K562 (cell line): ENCODE measurements at regions not wholly inside any gene's neighbourhood (a gene's known extent, or its start where the extent isn't known, plus 50 kb on each side); places are given as distances from the start of the nearest gene placed in this dataset.

ENCODE experiments used
- CBFA2T3 ChIP-seq: fragments of 450-650 bp; IDR thresholded peaks from 2 replicates; pipeline ENCODE4 v1.6.1; 2017
- DPF2 ChIP-seq: fragments of 450-650 bp; IDR thresholded peaks from 2 replicates; pipeline ENCODE4 v1.6.1; 2016
- ERF ChIP-seq: fragments of 450-650 bp; formaldehyde crosslinking; IDR thresholded peaks from 2 replicates; pipeline ENCODE4 v1.4.0; 2020; ENCODE audit warnings: mild to moderate bottlenecking, mixed read lengths
- HLTF ChIP-seq: fragments of 450-650 bp; IDR thresholded peaks from 2 replicates; pipeline ENCODE4 v1.6.1; 2016
- HMGN3 ChIP-seq: IDR thresholded peaks from 2 replicates; pipeline ENCODE4 v1.6.1; 2011; ENCODE audit warnings: borderline replicate concordance, low read depth, mild to moderate bottlenecking, mixed read lengths, low read length; ENCODE audit not compliant: insufficient read length; ENCODE audit errors: extremely low read depth
- MECOM ChIP-seq: fragments of 250-450 bp; sonication (Bioruptor Pico); IDR thresholded peaks from 2 replicates; pipeline ENCODE4 v1.8.0; 2022; ENCODE audit warnings: inconsistent platforms
- PML ChIP-seq: IDR thresholded peaks from 2 replicates; pipeline ENCODE4 v1.6.1; 2012; ENCODE audit warnings: low read length, inconsistent platforms
- RBM39 ChIP-seq: fragments of 200-400 bp; formaldehyde crosslinking; optimal IDR thresholded peaks from 2 replicates; pipeline ENCODE3; 2018; ENCODE audit warnings: low read depth, low read length
- SMARCA4 ChIP-seq: fragments of 450-650 bp; IDR thresholded peaks from 2 replicates; pipeline ENCODE4 v1.6.1; 2016
- SRSF3 ChIP-seq: fragments of 200-400 bp; formaldehyde crosslinking; IDR thresholded peaks from 2 replicates; pipeline ENCODE4 v1.6.1; 2016; ENCODE audit warnings: mild to moderate bottlenecking, low read length, moderate library complexity; ENCODE audit not compliant: insufficient read depth
- SUPT5H ChIP-seq: fragments of 450-650 bp; IDR thresholded peaks from 2 replicates; pipeline ENCODE4 v1.6.1; 2016
- TRIM24 ChIP-seq, 2 experiments: fragments of 450-650 bp; IDR thresholded peaks; 2 replicates each; pipeline ENCODE4 v1.6.1; 2016
- XRCC3 ChIP-seq: fragments of 450-650 bp; IDR thresholded peaks from 2 replicates; pipeline ENCODE4 v1.6.1; 2017; ENCODE audit warnings: mild to moderate bottlenecking, moderate library complexity
- ZNF143 ChIP-seq: sonication (generic); formaldehyde crosslinking; IDR thresholded peaks from 2 replicates; pipeline ENCODE4 v1.9.0; 2022; ENCODE audit warnings: mild to moderate bottlenecking, missing genetic modification reagents
- ZNF282 ChIP-seq: sonication (generic); formaldehyde crosslinking; IDR thresholded peaks from 2 replicates; pipeline ENCODE4 v1.8.1; 2023; ENCODE audit warnings: missing genetic modification reagents
- ZNF561 ChIP-seq: fragments of 450-650 bp; formaldehyde crosslinking; conservative IDR thresholded peaks from 2 replicates; pipeline ENCODE4 v1.4.0; 2020; ENCODE audit warnings: mild to moderate bottlenecking, moderate library complexity
- TF ChIP-seq, protein P1 (sequence below): fragments of 150-350 bp; IDR thresholded peaks from 2 replicates; pipeline ENCODE4 v1.6.1; 2014; ENCODE audit warnings: low read depth, mild to moderate bottlenecking, low read length, borderline replicate concordance
- TF ChIP-seq, protein P2 (sequence below), 2 experiments: fragments of 450-650 bp in 1 of 2; sonication (generic) in 1 of 2; formaldehyde crosslinking in 1 of 2; IDR thresholded peaks in 1 of 2; conservative IDR thresholded peaks in 1 of 2; 2 replicates each; pipeline versions ENCODE4 v1.6.1 to v1.8.1; 2016 to 2023; ENCODE audit warnings: mild to moderate bottlenecking in 2 of 2, moderate library complexity in 2 of 2, inconsistent platforms in 1 of 2, missing genetic modification reagents in 1 of 2
- TF ChIP-seq, protein P3 (sequence below): sonication (generic); formaldehyde crosslinking; IDR thresholded peaks from 2 replicates; pipeline ENCODE4 v1.8.0; 2022; ENCODE audit warnings: mild to moderate bottlenecking, low read depth, missing genetic modification reagents
- TF ChIP-seq, protein P4 (sequence below): IDR thresholded peaks from 3 replicates; pipeline ENCODE4 v1.6.1; 2011; ENCODE audit warnings: borderline replicate concordance, mild to moderate bottlenecking, moderate library complexity; ENCODE audit not compliant: insufficient read length; ENCODE audit errors: extremely low read depth
- TF ChIP-seq, protein P5 (sequence below): fragments of 250-450 bp; sonication (Bioruptor Pico); IDR thresholded peaks from 2 replicates; pipeline ENCODE4 v1.8.0; 2022; ENCODE audit warnings: moderate library complexity, mild to moderate bottlenecking, inconsistent platforms

DNA sequence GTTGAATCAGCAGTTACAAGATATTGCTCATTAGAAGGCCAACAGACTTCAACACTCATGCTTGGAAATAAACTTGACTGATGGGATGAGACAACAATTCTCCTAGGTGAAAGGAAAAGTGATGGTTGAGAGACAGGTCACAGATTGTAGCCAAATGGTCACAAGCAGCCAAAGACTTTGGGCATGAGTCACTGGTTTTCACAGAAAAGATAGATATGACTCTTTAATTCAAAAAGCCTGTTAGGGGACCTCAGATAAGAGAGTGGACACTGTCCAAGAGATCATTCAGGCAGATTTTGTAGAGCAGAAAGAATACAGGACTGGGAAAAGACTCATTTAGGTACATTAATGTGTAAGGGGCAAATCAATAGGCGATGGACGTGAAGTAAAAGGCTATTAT, 982.5 kb downstream of the MAT2B start (continued):
- TF ChIP-seq, protein P1, sequence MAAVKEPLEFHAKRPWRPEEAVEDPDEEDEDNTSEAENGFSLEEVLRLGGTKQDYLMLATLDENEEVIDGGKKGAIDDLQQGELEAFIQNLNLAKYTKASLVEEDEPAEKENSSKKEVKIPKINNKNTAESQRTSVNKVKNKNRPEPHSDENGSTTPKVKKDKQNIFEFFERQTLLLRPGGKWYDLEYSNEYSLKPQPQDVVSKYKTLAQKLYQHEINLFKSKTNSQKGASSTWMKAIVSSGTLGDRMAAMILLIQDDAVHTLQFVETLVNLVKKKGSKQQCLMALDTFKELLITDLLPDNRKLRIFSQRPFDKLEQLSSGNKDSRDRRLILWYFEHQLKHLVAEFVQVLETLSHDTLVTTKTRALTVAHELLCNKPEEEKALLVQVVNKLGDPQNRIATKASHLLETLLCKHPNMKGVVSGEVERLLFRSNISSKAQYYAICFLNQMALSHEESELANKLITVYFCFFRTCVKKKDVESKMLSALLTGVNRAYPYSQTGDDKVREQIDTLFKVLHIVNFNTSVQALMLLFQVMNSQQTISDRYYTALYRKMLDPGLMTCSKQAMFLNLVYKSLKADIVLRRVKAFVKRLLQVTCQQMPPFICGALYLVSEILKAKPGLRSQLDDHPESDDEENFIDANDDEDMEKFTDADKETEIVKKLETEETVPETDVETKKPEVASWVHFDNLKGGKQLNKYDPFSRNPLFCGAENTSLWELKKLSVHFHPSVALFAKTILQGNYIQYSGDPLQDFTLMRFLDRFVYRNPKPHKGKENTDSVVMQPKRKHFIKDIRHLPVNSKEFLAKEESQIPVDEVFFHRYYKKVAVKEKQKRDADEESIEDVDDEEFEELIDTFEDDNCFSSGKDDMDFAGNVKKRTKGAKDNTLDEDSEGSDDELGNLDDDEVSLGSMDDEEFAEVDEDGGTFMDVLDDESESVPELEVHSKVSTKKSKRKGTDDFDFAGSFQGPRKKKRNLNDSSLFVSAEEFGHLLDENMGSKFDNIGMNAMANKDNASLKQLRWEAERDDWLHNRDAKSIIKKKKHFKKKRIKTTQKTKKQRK = no peak
- TF ChIP-seq, protein P2, sequence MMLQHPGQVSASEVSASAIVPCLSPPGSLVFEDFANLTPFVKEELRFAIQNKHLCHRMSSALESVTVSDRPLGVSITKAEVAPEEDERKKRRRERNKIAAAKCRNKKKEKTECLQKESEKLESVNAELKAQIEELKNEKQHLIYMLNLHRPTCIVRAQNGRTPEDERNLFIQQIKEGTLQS (IDR thresholded peaks at IDR 0.05) = peak; percentile 70; the same call in 1 of the 2 replicates
- TF ChIP-seq, protein P2 (CRISPR knock-in tag; conservative IDR thresholded peaks at IDR 0.05) = no peak
- TF ChIP-seq ERF (no peak), PML (peak; percentile 27; the same call in 1 of the 2 replicates), HLTF (no peak), CBFA2T3 (peak; percentile 65), ZNF143 (CRISPR knock-in tag) (no peak), MECOM (CRISPR knock-in tag) (no peak), DPF2 (no peak), SRSF3 (no peak), ZNF282 (CRISPR knock-in tag) (no peak), SUPT5H (no peak), HMGN3 (no peak), TRIM24 (IDR thresholded peaks at IDR 0.05) (no peak), SMARCA4 (peak; percentile 73; the same call in 1 of the 2 replicates), XRCC3 (no peak), RBM39 (no peak), ZNF561 (CRISPR knock-in tag) (no peak)
- TF ChIP-seq, protein P3, sequence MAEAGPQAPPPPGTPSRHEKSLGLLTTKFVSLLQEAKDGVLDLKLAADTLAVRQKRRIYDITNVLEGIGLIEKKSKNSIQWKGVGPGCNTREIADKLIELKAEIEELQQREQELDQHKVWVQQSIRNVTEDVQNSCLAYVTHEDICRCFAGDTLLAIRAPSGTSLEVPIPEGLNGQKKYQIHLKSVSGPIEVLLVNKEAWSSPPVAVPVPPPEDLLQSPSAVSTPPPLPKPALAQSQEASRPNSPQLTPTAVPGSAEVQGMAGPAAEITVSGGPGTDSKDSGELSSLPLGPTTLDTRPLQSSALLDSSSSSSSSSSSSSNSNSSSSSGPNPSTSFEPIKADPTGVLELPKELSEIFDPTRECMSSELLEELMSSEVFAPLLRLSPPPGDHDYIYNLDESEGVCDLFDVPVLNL (CRISPR knock-in tag) = no peak
- TF ChIP-seq, protein P4, sequence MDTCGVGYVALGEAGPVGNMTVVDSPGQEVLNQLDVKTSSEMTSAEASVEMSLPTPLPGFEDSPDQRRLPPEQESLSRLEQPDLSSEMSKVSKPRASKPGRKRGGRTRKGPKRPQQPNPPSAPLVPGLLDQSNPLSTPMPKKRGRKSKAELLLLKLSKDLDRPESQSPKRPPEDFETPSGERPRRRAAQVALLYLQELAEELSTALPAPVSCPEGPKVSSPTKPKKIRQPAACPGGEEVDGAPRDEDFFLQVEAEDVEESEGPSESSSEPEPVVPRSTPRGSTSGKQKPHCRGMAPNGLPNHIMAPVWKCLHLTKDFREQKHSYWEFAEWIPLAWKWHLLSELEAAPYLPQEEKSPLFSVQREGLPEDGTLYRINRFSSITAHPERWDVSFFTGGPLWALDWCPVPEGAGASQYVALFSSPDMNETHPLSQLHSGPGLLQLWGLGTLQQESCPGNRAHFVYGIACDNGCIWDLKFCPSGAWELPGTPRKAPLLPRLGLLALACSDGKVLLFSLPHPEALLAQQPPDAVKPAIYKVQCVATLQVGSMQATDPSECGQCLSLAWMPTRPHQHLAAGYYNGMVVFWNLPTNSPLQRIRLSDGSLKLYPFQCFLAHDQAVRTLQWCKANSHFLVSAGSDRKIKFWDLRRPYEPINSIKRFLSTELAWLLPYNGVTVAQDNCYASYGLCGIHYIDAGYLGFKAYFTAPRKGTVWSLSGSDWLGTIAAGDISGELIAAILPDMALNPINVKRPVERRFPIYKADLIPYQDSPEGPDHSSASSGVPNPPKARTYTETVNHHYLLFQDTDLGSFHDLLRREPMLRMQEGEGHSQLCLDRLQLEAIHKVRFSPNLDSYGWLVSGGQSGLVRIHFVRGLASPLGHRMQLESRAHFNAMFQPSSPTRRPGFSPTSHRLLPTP = no peak
- TF ChIP-seq, protein P5, sequence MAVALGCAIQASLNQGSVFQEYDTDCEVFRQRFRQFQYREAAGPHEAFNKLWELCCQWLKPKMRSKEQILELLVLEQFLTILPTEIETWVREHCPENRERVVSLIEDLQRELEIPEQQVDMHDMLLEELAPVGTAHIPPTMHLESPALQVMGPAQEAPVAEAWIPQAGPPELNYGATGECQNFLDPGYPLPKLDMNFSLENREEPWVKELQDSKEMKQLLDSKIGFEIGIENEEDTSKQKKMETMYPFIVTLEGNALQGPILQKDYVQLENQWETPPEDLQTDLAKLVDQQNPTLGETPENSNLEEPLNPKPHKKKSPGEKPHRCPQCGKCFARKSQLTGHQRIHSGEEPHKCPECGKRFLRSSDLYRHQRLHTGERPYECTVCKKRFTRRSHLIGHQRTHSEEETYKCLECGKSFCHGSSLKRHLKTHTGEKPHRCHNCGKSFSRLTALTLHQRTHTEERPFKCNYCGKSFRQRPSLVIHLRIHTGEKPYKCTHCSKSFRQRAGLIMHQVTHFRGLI (CRISPR knock-in tag) = no peak
